ENCODE measurements at regions not wholly inside any gene's neighbourhood (a gene's known extent, or its start where the extent isn't known, plus 50 kb on each side); places are given as distances from the start of the nearest gene placed in this dataset.
"Not testable (repeated sequence)": the region's sequence is repeated elsewhere in the genome, so short reads cannot be mapped to it uniquely, and the experiment has no call there.

DNA sequence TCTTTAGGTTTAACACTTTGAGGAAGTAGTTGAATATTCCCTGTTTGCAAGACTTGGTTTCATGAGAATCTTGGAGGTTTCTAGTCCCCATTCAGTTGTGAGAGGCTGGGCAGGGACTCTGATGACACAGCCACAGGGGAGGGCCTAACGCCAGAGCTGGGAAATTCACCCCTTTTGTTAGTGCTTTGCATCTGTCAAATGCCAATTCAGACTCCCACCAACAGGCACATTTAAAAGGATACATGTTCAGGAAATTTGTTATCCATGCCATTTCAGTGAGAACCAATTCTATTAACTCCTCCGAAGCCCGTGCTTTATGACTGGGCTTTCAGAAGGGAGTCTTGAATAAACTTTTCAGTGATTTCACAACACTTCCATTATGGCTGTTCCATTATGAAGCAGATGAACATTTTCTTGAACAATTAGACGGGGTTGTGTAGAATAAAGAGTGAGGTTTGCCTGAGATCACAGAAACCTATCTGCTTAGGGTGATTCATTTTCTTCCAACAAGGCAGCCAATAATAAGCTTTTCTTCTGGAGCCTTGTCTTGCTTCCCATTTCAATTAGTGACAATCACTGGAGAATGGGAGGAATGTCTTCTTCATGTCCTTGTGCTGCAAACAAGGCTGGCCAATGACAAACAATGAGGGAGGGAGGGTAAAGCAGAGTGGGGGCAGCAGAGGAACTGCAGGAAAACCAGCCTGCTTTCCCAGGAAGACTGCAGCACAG is 90.6 kb downstream of the SOX14 start:
- no peak overlapping the region for H3K27ac ChIP-seq
- no peaks in the 10 kb centered on the region for H3K9me3 ChIP-seq
- no peaks in the 10 kb centered on the region for H3K27me3 ChIP-seq
- intact Hi-C loops (cut with DNase I; ENCODE audit: low total_unique reads): no loop called here
- no peaks in the 10 kb centered on the region for H3K36me3 ChIP-seq
- H3K4me1 ChIP-seq: no peaks in the 10 kb centered on the region
- TF ChIP-seq CTCF (IDR thresholded peaks at IDR 0.05) (no peak), POLR2A (IDR thresholded peaks at IDR 0.05) (no peak)
- DNase-seq: no peak
- H3K4me3 ChIP-seq: no peak overlapping the region

DNA sequence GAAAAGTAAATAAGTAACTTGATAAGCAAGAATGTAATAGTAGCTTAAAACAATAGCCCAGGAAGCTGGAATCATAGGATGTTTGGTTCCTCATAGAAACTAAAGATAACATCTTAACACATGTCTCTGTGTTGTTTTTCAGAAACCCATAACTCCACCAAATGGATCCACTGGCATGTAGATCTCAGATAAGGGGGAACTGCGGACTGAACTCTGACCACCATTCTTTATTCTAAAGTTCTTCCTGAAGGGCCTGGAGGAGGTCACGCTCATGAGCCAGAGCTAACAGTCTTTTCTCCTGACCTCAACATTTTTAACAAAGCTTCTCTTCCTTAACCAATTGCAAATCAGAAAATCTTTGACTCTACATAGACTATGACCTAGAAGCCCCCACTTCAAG is 101.9 kb downstream of the SOX14 start:
- intact Hi-C loops (cut with DNase I; ENCODE audit: low total_unique reads): no loop called here
- H3K27ac ChIP-seq: no peak overlapping the region
- H3K9me3 ChIP-seq: no peaks in the 10 kb centered on the region
- no peaks in the 10 kb centered on the region for H3K4me1 ChIP-seq
- DNase-seq: no peak
- H3K27me3 ChIP-seq: no peaks in the 10 kb centered on the region
- no peaks in the 10 kb centered on the region for H3K36me3 ChIP-seq
- no peak overlapping the region for H3K4me3 ChIP-seq
- no peak for TF ChIP-seq CTCF (IDR thresholded peaks at IDR 0.05)
- no peak for TF ChIP-seq POLR2A (IDR thresholded peaks at IDR 0.05)

- no peak for DNase-seq
- Histone ChIP-seq H3K9me3 (no peaks in the 10 kb centered on the region), H3K36me3 (no peaks in the 10 kb centered on the region), H3K4me3 (no peak overlapping the region), H3K4me1 (no peaks in the 10 kb centered on the region), H3K27me3 (no peaks in the 10 kb centered on the region), H3K27ac (no peak overlapping the region)
- intact Hi-C loops (cut with DNase I; ENCODE audit: low total_unique reads): no loop called here
- TF ChIP-seq CTCF (IDR thresholded peaks at IDR 0.05): no peak
- no peak for TF ChIP-seq POLR2A (IDR thresholded peaks at IDR 0.05)
Observed at GRCh38 chr3:137866933-137867332, 102.8 kb downstream of the SOX14 start.

DNA sequence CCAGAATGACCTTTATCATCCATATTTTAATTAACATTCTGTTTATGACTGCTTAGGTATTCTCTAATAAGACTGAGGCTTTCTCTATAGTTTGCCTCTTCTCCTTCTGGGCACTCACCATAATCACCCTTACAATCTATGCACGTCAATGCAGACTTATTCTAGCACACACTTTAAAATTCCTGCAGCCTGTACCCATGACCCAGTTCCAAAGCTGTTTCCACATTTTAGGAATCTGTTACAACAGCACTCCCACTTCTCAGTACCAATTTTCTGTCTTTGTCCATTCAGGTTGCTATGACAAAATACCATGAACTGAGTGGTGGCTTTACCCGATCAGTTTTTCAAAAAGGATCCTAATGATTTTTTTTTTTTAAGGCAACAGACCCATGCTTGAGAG is 103.5 kb downstream of the SOX14 start:
- H3K27ac ChIP-seq: no peak overlapping the region
- intact Hi-C loops (cut with DNase I; ENCODE audit: low total_unique reads): no loop called here
- no peaks in the 10 kb centered on the region for H3K27me3 ChIP-seq
- H3K36me3 ChIP-seq: no peaks in the 10 kb centered on the region
- DNase-seq: no peak
- no peaks in the 10 kb centered on the region for H3K4me1 ChIP-seq
- no peaks in the 10 kb centered on the region for H3K9me3 ChIP-seq
- H3K4me3 ChIP-seq: no peak overlapping the region
- TF ChIP-seq POLR2A (IDR thresholded peaks at IDR 0.05) (no peak), CTCF (IDR thresholded peaks at IDR 0.05) (no peak)

DNA sequence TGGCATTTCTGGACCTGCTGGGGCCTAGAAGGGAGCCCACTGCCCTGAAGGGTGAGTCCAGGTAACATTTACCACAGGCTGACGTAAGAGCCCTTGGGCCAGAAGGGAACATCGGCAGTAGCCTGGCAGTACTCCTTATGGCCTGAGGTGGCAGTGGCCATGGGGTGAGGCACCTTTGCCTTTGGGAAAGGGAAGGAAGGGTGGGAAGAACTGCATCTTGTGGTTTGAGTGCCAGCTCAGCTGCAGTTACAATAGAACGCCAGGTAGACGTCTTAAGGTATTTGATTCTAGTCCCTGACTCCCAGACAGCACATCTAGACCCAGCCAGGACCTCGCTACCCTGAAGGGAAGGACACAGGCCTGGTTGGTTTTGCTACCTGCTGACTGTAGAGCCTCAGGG is 104.9 kb downstream of the SOX14 start:
- H3K36me3 ChIP-seq: no peaks in the 10 kb centered on the region
- H3K27me3 ChIP-seq: no peaks in the 10 kb centered on the region
- no peak overlapping the region for H3K27ac ChIP-seq
- DNase-seq: no peak
- H3K4me3 ChIP-seq: no peak overlapping the region
- no peaks in the 10 kb centered on the region for H3K4me1 ChIP-seq
- intact Hi-C loops (cut with DNase I; ENCODE audit: low total_unique reads): no loop called here
- TF ChIP-seq POLR2A (IDR thresholded peaks at IDR 0.05) (no peak), CTCF (IDR thresholded peaks at IDR 0.05) (no peak)
- no peaks in the 10 kb centered on the region for H3K9me3 ChIP-seq

DNA sequence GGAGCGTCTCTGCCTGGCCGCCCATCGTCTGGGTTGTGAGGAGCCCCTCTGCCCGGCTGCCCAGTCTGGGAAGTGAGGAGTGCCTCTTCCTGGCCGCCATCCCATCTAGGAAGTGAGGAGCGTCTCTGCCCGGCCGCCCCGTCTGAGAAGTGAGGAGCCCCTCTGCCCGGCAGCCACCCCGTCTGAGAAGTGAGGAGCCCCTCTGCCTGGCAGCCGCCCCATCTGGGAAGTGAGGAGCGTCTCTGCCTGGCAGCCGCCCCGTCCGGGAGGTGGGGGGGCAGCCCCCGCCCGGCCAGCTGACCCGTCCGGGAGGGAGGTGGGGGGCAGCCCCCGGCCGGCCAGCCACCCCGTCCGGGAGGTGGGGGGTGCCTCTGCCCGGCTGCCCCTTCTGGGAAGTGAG is 108.5 kb downstream of the SOX14 start:
- H3K4me3 ChIP-seq; H3K9me3 ChIP-seq; DNase-seq; H3K4me1 ChIP-seq; H3K36me3 ChIP-seq; intact Hi-C loops (cut with DNase I; ENCODE audit: low total_unique reads); H3K27me3 ChIP-seq; H3K27ac ChIP-seq: not testable (repeated sequence)

- H3K27ac ChIP-seq; DNase-seq; H3K9me3 ChIP-seq; H3K4me3 ChIP-seq; H3K27me3 ChIP-seq; H3K4me1 ChIP-seq; intact Hi-C loops (cut with DNase I; ENCODE audit: low total_unique reads); H3K36me3 ChIP-seq: not testable (repeated sequence)
Observed at GRCh38 chr3:137896842-137897241, 113.1 kb upstream of the CLDN18 start.

Data from uterus (tissue), 3 donors.